ENCODE measurements at regions not wholly inside any gene's neighbourhood (a gene's known extent, or its start where the extent isn't known, plus 50 kb on each side); places are given as distances from the start of the nearest gene placed in this dataset.

- H3K4me2 ChIP-seq (ENCODE audit: low read depth, low read length), result no peak overlapping the region
- FAIRE-seq, result no peak
- in situ Hi-C loops (cut with HindIII; ENCODE audit: extremely low pct_ligation_motif_present, low pct_unique_long_range_greater_than_20kb) (loop anchor here (5.0 kb wide), 2 partner anchors 92 to 392 kb away; no protein-coding TSS in a partner anchor), intact Hi-C loops (cut with micrococcal nuclease; ENCODE audit: unreplicated experiment) (loop anchor here (2.0 to 5.0 kb wide), 3 partner anchors 90 to 1517 kb away; no protein-coding TSS in a partner anchor)
- H3K27me3 ChIP-seq (ENCODE audit: control insufficient read depth in 1 of 2, insufficient read depth in 2 of 2, low read length in 2 of 2), result 0 out of 5 replicates have a peak, but pooled peaks cover 0 to 5% of the 10 kb centered on the region in 2 experiments
- no TSS peak for BruUV-seq (replicated peaks)
- no peaks in the 10 kb centered on the region for H3K36me3 ChIP-seq (replicated peaks in 1 of 2; ENCODE audit: control insufficient read depth in 1 of 2, insufficient read depth in 2 of 2, low read length in 2 of 2)
- no peak for TF ChIP-seq JARID2 (CRISPR knock-in tag; IDR thresholded peaks at IDR 0.05; ENCODE audit: insufficient replicate concordance)
- H2AFZ ChIP-seq (ENCODE audit: low read length), result no peak overlapping the region
- DNase-seq (ENCODE audit: low spot score), result no peak
- ChIA-PET CTCF (ENCODE audit: low intra/inter-chr PET ratio, low total read pairs) (interaction anchor here (1.3 to 3.9 kb wide), 3 partner anchors 380 to 1518 kb away, joined by 3 to 63 read pairs (median 4); no protein-coding TSS in a partner anchor), POLR2A (no interaction called here)
- H4K20me1 ChIP-seq (ENCODE audit: insufficient read depth, low read length), result no peaks in the 10 kb centered on the region
- peaks cover 8% of the 10 kb centered on the region; the same call in 1 of the 2 replicates for H3K4me1 ChIP-seq (ENCODE audit: insufficient read depth, low read length)
- WGBS (ENCODE audit: low lambda C conversion rate), result 45% methylated on average over 7 of the region's 7 CpGs
- H3K9ac ChIP-seq (ENCODE audit: insufficient read depth, low read depth, low read length), result no peak overlapping the region
- H3K79me2 ChIP-seq (ENCODE audit: insufficient read depth, low read length), result no peaks in the 10 kb centered on the region
- no peak overlapping the region for H3K27ac ChIP-seq (ENCODE audit: extremely low read length, insufficient read depth, low read length)
- peak; percentile 20 for ATAC-seq
- H3K4me3 ChIP-seq (replicated peaks in 1 of 3; ENCODE audit: insufficient read depth in 1 of 3, low read depth in 2 of 3, low read length in 3 of 3), result no peak overlapping the region
- H3K9me3 ChIP-seq (ENCODE audit: low read length), result no peaks in the 10 kb centered on the region
Measured at GRCh38 chr14:34229140-34229539, 232.9 kb downstream of the SPTSSA start.

DNA sequence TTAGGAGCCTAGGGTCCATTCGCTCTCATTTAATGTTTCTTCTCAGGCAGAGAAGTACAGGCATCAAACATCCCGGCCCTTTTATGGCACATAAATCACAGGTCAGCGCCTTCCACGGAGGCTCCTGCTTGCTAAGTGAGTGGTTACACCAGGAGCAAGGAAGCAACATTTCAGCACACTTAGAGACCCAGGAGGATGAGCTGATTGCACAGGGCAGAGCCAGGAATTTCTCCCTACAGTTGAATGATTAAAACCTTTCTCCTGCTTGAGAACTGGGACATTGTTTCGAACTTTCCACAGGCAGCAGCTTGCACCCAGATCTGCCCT is 233.4 kb downstream of the SPTSSA start:
- CTCF ChIA-PET (ENCODE audit: low intra/inter-chr PET ratio, low total read pairs), result interaction anchor here (1.1 to 3.9 kb wide), 7 partner anchors 130 to 1653 kb away, joined by 3 to 63 read pairs (median 6); no protein-coding TSS in a partner anchor
- Histone ChIP-seq H3K27ac (ENCODE audit: extremely low read length, insufficient read depth, low read length) (no peak overlapping the region), H4K20me1 (ENCODE audit: insufficient read depth, low read length) (no peaks in the 10 kb centered on the region), H3K9me3 (ENCODE audit: low read length) (no peaks in the 10 kb centered on the region), H3K36me3 (replicated peaks in 1 of 2; ENCODE audit: control insufficient read depth in 1 of 2, insufficient read depth in 2 of 2, low read length in 2 of 2) (no peaks in the 10 kb centered on the region), H3K4me1 (ENCODE audit: insufficient read depth, low read length) (peaks cover 8% of the 10 kb centered on the region; the same call in 1 of the 2 replicates), H3K4me2 (ENCODE audit: low read depth, low read length) (no peak overlapping the region), H3K79me2 (ENCODE audit: insufficient read depth, low read length) (no peaks in the 10 kb centered on the region), H3K4me3 (replicated peaks in 1 of 3; ENCODE audit: insufficient read depth in 1 of 3, low read depth in 2 of 3, low read length in 3 of 3) (no peak overlapping the region), H3K9ac (ENCODE audit: insufficient read depth, low read depth, low read length) (no peak overlapping the region), H2AFZ (ENCODE audit: low read length) (no peak overlapping the region), H3K27me3 (ENCODE audit: control insufficient read depth in 1 of 2, insufficient read depth in 2 of 2, low read length in 2 of 2) (0 out of 5 replicates have a peak, but pooled peaks cover 0 to 5% of the 10 kb centered on the region in 2 experiments)
- WGBS (ENCODE audit: low lambda C conversion rate), result 47% methylated on average over 5 of the region's 5 CpGs
- TF ChIP-seq ZFP36L2 (CRISPR knock-in tag; IDR thresholded peaks at IDR 0.05), result no peak
- 0 out of 2 replicates have a peak, but pooled peaks have one; percentile 0 for TF ChIP-seq MLLT10 (CRISPR knock-in tag; IDR thresholded peaks at IDR 0.05)
- 0 out of 2 replicates have a peak, but pooled peaks have one; percentile 3 for TF ChIP-seq HDAC1 (CRISPR knock-in tag; IDR thresholded peaks at IDR 0.05)
- TF ChIP-seq ZFP41 (CRISPR knock-in tag; IDR thresholded peaks at IDR 0.05; ENCODE audit: borderline replicate concordance), result 0 out of 2 replicates have a peak, but pooled peaks have one; percentile 41
- no peak for TF ChIP-seq BCL6 (CRISPR knock-in tag; IDR thresholded peaks at IDR 0.05)
- 0 out of 2 replicates have a peak, but pooled peaks have one; percentile 76 for TF ChIP-seq NPAS2 (CRISPR knock-in tag; IDR thresholded peaks at IDR 0.05; ENCODE audit: borderline replicate concordance)
- TF ChIP-seq ZNF253 (CRISPR knock-in tag; IDR thresholded peaks at IDR 0.05; ENCODE audit: borderline replicate concordance), result peak; percentile 35; the same call in 1 of the 2 replicates
- TF ChIP-seq ZNF430 (CRISPR knock-in tag; IDR thresholded peaks at IDR 0.05), result peak; percentile 74; the same call in 1 of the 2 replicates
- FAIRE-seq (no peak), ATAC-seq (peak; percentile 40), DNase-seq (ENCODE audit: low spot score) (no peak)
- in situ Hi-C loops (cut with HindIII; ENCODE audit: extremely low pct_ligation_motif_present, low pct_unique_long_range_greater_than_20kb) (loop anchor here (5.0 kb wide), 2 partner anchors 91 to 391 kb away; no protein-coding TSS in a partner anchor), intact Hi-C loops (cut with micrococcal nuclease; ENCODE audit: unreplicated experiment) (loop anchor here (1.0 to 5.0 kb wide), 9 partner anchors 90 to 1652 kb away; no protein-coding TSS in a partner anchor)
- POLR2A ChIA-PET, result no interaction called here
- no TSS peak for BruUV-seq (replicated peaks)

Data from HepG2 (cell line).